Endothelial cell of umbilical vein (primary cell): ENCODE measurements at regions not wholly inside any gene's neighbourhood (a gene's known extent, or its start where the extent isn't known, plus 50 kb on each side); places are given as distances from the start of the nearest gene placed in this dataset.

Source experiments
- BruUV-seq: library from RNA; stranded (reverse); fragments of 400-500 nt; replicated peaks from 2 replicates; lab custom pipeline; 2021; lab: Mats Ljungman, UMichigan
- CTCF ChIA-PET: fragments of 300-600, 350-600 bp; sonication (Branson Sonifier 250); formaldehyde crosslinking; loops from one replicate; lab custom pipeline; 2021; ENCODE audit warnings: antibody characterized with exemption, inconsistent platforms; lab: Charles Lee
- POLR2A ChIA-PET: fragments of 300-600, 350-600 bp; sonication (Branson Sonifier 250); formaldehyde crosslinking; loops from one replicate; lab custom pipeline; 2021; ENCODE audit warnings: antibody characterized with exemption, inconsistent platforms; lab: Charles Lee
- DNase-seq: peaks from one replicate; pipeline ENCODE4 v3.0.0-alpha.2; 2011; ENCODE audit warnings: low read depth, low spot score
- FAIRE-seq: peaks from 2 replicates; lab custom pipeline; 2011; peaks lifted over from hg19 to GRCh38; lab: Jason Lieb, UNC
- H2AFZ ChIP-seq: 2 replicates; pipeline ENCODE4 v1.6.0; 2012; ENCODE audit warnings: low read depth, low read length, control low read depth, inconsistent platforms
- H3K27ac ChIP-seq: 2 replicates; pipeline ENCODE4 v1.5.1; 2011; ENCODE audit warnings: low read depth, mild to moderate bottlenecking, control low read depth, low read length, moderate library complexity; ENCODE audit not compliant: insufficient read depth
- H3K27me3 ChIP-seq, 2 experiments: 2 replicates each; pipeline versions ENCODE4 v1.6.0 to v1.6.1; 2011; ENCODE audit warnings: low read length in 2 of 2, mixed read lengths in 1 of 2; ENCODE audit not compliant: control insufficient read depth in 2 of 2, insufficient read depth in 2 of 2
- H3K36me3 ChIP-seq, 2 experiments: 2 replicates in 1 of 2; 3 replicates in 1 of 2; pipeline ENCODE4 v1.5.1; 2011; ENCODE audit warnings: low read length in 2 of 2, mild to moderate bottlenecking in 1 of 2, moderate library complexity in 1 of 2; ENCODE audit not compliant: control insufficient read depth in 2 of 2, insufficient read depth in 2 of 2; ENCODE audit errors: extremely low read depth in 1 of 2
- H3K4me1 ChIP-seq: 3 replicates; pipeline ENCODE4 v1.5.1; 2011; ENCODE audit warnings: mild to moderate bottlenecking, low read length; ENCODE audit not compliant: control insufficient read depth, insufficient read depth; ENCODE audit errors: extremely low read depth
- H3K4me2 ChIP-seq: 2 replicates; pipeline ENCODE4 v1.6.1; 2011; ENCODE audit warnings: low read length, control low read depth, mixed read lengths; ENCODE audit not compliant: insufficient read depth
- H3K4me3 ChIP-seq, 3 experiments: fragments of 200-600 bp in 1 of 3; sonication (generic), shearing (Covaris generic) in 1 of 3; replicated peaks in 1 of 3; 2 replicates each; pipeline ENCODE4 v1.5.1; 2011 to 2016; ENCODE audit warnings: control low read depth in 3 of 3, low read length in 3 of 3, mild to moderate bottlenecking in 2 of 3, inconsistent platforms in 1 of 3, low read depth in 1 of 3, moderate library complexity in 1 of 3; ENCODE audit not compliant: insufficient read depth in 1 of 3
- H3K79me2 ChIP-seq: 2 replicates; pipeline ENCODE4 v1.6.0; 2012; ENCODE audit warnings: low read length, inconsistent platforms; ENCODE audit not compliant: control insufficient read depth, insufficient read depth
- H3K9ac ChIP-seq: replicated peaks from 2 replicates; pipeline ENCODE3; 2011; ENCODE audit warnings: low read length, control low read depth; ENCODE audit not compliant: insufficient read depth; ENCODE audit errors: extremely low read depth
- H3K9me1 ChIP-seq: replicated peaks from 3 replicates; pipeline ENCODE4 v1.6.0; 2011; ENCODE audit warnings: mild to moderate bottlenecking, low read length; ENCODE audit not compliant: control insufficient read depth, insufficient read depth; ENCODE audit errors: extremely low read depth
- H3K9me3 ChIP-seq: replicated peaks from 2 replicates; pipeline ENCODE4 v1.5.1; 2012; ENCODE audit warnings: low read length, inconsistent platforms; ENCODE audit not compliant: control insufficient read depth, insufficient read depth
- H4K20me1 ChIP-seq: replicated peaks from 2 replicates; pipeline ENCODE3; 2011; ENCODE audit warnings: mild to moderate bottlenecking, low read length; ENCODE audit not compliant: control insufficient read depth, insufficient read depth; ENCODE audit errors: extremely low read depth
- EZH2 ChIP-seq: IDR thresholded peaks from 2 replicates; pipeline ENCODE4 v1.6.1; 2012; ENCODE audit warnings: borderline replicate concordance, low read depth, mild to moderate bottlenecking, moderate library complexity, low read length, inconsistent platforms; ENCODE audit not compliant: severe bottlenecking
- FOS ChIP-seq: IDR thresholded peaks from 2 replicates; pipeline ENCODE4 v1.6.1; 2011; ENCODE audit warnings: mild to moderate bottlenecking, low read length, moderate library complexity, borderline replicate concordance; ENCODE audit not compliant: insufficient read depth
- GATA2 ChIP-seq: IDR thresholded peaks from 2 replicates; pipeline ENCODE4 v1.7.0; 2011; ENCODE audit warnings: low read depth, mild to moderate bottlenecking, moderate library complexity, mixed read lengths, low read length; ENCODE audit not compliant: insufficient read length, insufficient read depth
- JUN ChIP-seq: IDR thresholded peaks from 2 replicates; pipeline ENCODE4 v1.6.1; 2011; ENCODE audit warnings: borderline replicate concordance, low read depth; ENCODE audit not compliant: insufficient read length, insufficient read depth
- MYC ChIP-seq: IDR thresholded peaks from one replicate; pipeline ENCODE4 v1.6.1; 2011; ENCODE audit warnings: mild to moderate bottlenecking, low read depth, low read length
- POLR2A ChIP-seq: IDR thresholded peaks from 2 replicates; pipeline ENCODE4 v1.6.1; 2012; ENCODE audit warnings: low read depth, mild to moderate bottlenecking, control low read depth, low read length
- POLR2AphosphoS5 ChIP-seq: IDR thresholded peaks from 2 replicates; pipeline ENCODE4 v1.6.1; 2012; ENCODE audit warnings: low read depth, mild to moderate bottlenecking, control low read depth, low read length, moderate library complexity; ENCODE audit not compliant: insufficient read depth
- dilution Hi-C: fragments of 300-500 bp; cut with MboI; formaldehyde crosslinking; loops from one replicate; pipeline ENCODE4 v1.15.0; 2019; ENCODE audit warnings: low sequenced_read_pairs; ENCODE audit not compliant: extremely low pct_ligation_motif_present
- intact Hi-C: fragments of 100-400 bp; cut with micrococcal nuclease; formaldehyde crosslinking; loops from one replicate; pipeline ENCODE4 v1.10.0; 2022
- TF ChIP-seq, protein P1 (sequence below), 2 donors: IDR thresholded peaks; 1 replicate in 1 of 2; 2 replicates in 1 of 2; pipeline ENCODE4 v1.5.1; 2011; ENCODE audit warnings: low read length in 2 of 2, mild to moderate bottlenecking in 2 of 2, moderate library complexity in 2 of 2, control low read depth in 1 of 2, inconsistent platforms in 1 of 2, low read depth in 1 of 2; ENCODE audit not compliant: insufficient read depth in 1 of 2; ENCODE audit errors: extremely low read depth in 1 of 2
- TF ChIP-seq, protein P2 (sequence below): IDR thresholded peaks from 2 replicates; pipeline ENCODE4 v1.6.1; 2011; ENCODE audit not compliant: insufficient read depth, insufficient read length

- TF ChIP-seq MYC: no peak
- no peak for TF ChIP-seq GATA2
- no peak for TF ChIP-seq POLR2A
- intact Hi-C loops (no loop called here), dilution Hi-C loops (no loop called here)
- Histone ChIP-seq H3K79me2 (no peaks in the 10 kb centered on the region), H3K9me1 (no peaks in the 10 kb centered on the region), H3K4me3 (no peak overlapping the region), H3K36me3 (no peaks in the 10 kb centered on the region), H4K20me1 (no peaks in the 10 kb centered on the region), H3K27me3 (no peaks in the 10 kb centered on the region), H3K27ac (no peak overlapping the region), H3K4me2 (no peak overlapping the region), H3K4me1 (no peaks in the 10 kb centered on the region), H3K9me3 (no peaks in the 10 kb centered on the region), H3K9ac (no peak overlapping the region), H2AFZ (no peak overlapping the region)
- DNase-seq: no peak
- ChIA-PET CTCF (no interaction called here), POLR2A (no interaction called here)
- no TSS peak for BruUV-seq
- FAIRE-seq: no peak
Observed at GRCh38 chrX:109186939-109187338, 294.9 kb downstream of the GUCY2F start.

DNA sequence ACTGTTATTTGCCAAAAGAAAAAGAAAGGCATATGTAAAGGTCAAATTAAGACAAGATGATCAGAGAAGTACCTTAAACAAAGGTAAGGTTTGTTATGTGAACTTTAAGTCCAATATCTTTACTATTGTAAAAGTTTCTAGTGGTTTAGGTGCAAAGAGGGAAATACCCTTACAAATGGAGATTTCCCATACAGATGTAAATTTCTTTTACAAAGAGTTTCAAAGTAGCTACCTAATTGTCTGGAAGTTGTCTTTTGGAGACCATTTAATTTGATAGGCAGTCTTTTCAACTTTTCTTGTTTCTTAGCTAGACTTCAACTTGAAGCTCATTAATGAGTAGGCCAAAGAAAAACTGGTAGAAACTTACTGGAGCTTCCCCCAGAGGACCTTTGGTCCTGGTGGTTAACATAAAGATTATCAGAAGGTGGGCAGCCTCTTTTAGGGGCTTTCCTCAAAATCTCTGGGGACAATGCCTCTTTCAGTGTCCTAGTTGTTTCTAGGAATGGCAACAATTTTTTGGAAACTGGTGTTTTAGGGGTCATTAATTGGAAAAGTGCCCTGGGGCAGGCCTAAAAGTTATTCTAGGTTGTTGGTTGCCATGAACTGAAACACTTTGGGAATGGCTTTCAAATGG lies 297.3 kb downstream of the GUCY2F start:
- H3K9me1 ChIP-seq: no peaks in the 10 kb centered on the region
- DNase-seq (no peak), FAIRE-seq (no peak)
- H2AFZ ChIP-seq: no peak overlapping the region
- TF ChIP-seq MYC (no peak), EZH2 (no peak), FOS (no peak), JUN (no peak), POLR2AphosphoS5 (no peak), POLR2A (no peak), GATA2 (no peak)
- TF ChIP-seq, protein P1, sequence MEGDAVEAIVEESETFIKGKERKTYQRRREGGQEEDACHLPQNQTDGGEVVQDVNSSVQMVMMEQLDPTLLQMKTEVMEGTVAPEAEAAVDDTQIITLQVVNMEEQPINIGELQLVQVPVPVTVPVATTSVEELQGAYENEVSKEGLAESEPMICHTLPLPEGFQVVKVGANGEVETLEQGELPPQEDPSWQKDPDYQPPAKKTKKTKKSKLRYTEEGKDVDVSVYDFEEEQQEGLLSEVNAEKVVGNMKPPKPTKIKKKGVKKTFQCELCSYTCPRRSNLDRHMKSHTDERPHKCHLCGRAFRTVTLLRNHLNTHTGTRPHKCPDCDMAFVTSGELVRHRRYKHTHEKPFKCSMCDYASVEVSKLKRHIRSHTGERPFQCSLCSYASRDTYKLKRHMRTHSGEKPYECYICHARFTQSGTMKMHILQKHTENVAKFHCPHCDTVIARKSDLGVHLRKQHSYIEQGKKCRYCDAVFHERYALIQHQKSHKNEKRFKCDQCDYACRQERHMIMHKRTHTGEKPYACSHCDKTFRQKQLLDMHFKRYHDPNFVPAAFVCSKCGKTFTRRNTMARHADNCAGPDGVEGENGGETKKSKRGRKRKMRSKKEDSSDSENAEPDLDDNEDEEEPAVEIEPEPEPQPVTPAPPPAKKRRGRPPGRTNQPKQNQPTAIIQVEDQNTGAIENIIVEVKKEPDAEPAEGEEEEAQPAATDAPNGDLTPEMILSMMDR (IDR thresholded peaks at IDR 0.05; ENCODE audit: extremely low read depth in 1 of 2, insufficient read depth in 1 of 2, low read depth in 1 of 2, low read length in 2 of 2): no peak
- TF ChIP-seq, protein P2, sequence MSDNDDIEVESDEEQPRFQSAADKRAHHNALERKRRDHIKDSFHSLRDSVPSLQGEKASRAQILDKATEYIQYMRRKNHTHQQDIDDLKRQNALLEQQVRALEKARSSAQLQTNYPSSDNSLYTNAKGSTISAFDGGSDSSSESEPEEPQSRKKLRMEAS: no peak
- no peak overlapping the region for H3K4me2 ChIP-seq
- H4K20me1 ChIP-seq: no peaks in the 10 kb centered on the region
- H3K9me3 ChIP-seq: no peaks in the 10 kb centered on the region
- no peak overlapping the region for H3K4me3 ChIP-seq
- CTCF ChIA-PET: no interaction called here
- no peaks in the 10 kb centered on the region for H3K4me1 ChIP-seq
- dilution Hi-C loops (no loop called here), intact Hi-C loops (no loop called here)
- H3K27ac ChIP-seq: no peak overlapping the region
- no peaks in the 10 kb centered on the region for H3K79me2 ChIP-seq
- POLR2A ChIA-PET: no interaction called here
- no peaks in the 10 kb centered on the region for H3K36me3 ChIP-seq
- H3K9ac ChIP-seq: no peak overlapping the region
- no TSS peak for BruUV-seq
- H3K27me3 ChIP-seq: no peaks in the 10 kb centered on the region
